ENCODE measurements at regions not wholly inside any gene's neighbourhood (a gene's known extent, or its start where the extent isn't known, plus 50 kb on each side); places are given as distances from the start of the nearest gene placed in this dataset.

- Histone ChIP-seq H3K36me3 (ENCODE audit: control insufficient read depth, insufficient read depth, low read length) (no peaks in the 10 kb centered on the region), H3K4me3 (replicated peaks; ENCODE audit: low read depth, low read length) (no peak overlapping the region), H3K27me3 (replicated peaks; ENCODE audit: control insufficient read depth, insufficient read depth, low read length) (no peaks in the 10 kb centered on the region)
- no peak for DNase-seq (ENCODE audit: extremely low read depth, insufficient read length)
- no peak for TF ChIP-seq CTCF (IDR thresholded peaks at IDR 0.05; ENCODE audit: insufficient read depth, low read length, poor library complexity, severe bottlenecking)
Measured at GRCh38 chr4:58111818-58112217, 1001.6 kb upstream of the IGFBP7 start.

GRCh38 chr4:58093352-58093751, 983.2 kb upstream of the IGFBP7 start:
- TF ChIP-seq CTCF (IDR thresholded peaks at IDR 0.05; ENCODE audit: insufficient read depth, low read length, poor library complexity, severe bottlenecking) = no peak
- no peaks in the 10 kb centered on the region for H3K27me3 ChIP-seq (replicated peaks; ENCODE audit: control insufficient read depth, insufficient read depth, low read length)
- H3K36me3 ChIP-seq (ENCODE audit: control insufficient read depth, insufficient read depth, low read length) = no peaks in the 10 kb centered on the region
- no peak overlapping the region for H3K4me3 ChIP-seq (replicated peaks; ENCODE audit: low read depth, low read length)
- DNase-seq (ENCODE audit: extremely low read depth, insufficient read length) = no peak

- no peak overlapping the region for H3K4me3 ChIP-seq (replicated peaks; ENCODE audit: low read depth, low read length)
- H3K36me3 ChIP-seq (ENCODE audit: control insufficient read depth, insufficient read depth, low read length) = no peaks in the 10 kb centered on the region
- TF ChIP-seq CTCF (IDR thresholded peaks at IDR 0.05; ENCODE audit: insufficient read depth, low read length, poor library complexity, severe bottlenecking) = no peak
- H3K27me3 ChIP-seq (replicated peaks; ENCODE audit: control insufficient read depth, insufficient read depth, low read length) = no peaks in the 10 kb centered on the region
- no peak for DNase-seq (ENCODE audit: extremely low read depth, insufficient read length)
Measured at GRCh38 chr4:58090539-58090938, 980.4 kb upstream of the IGFBP7 start.

GRCh38 chr4:58081356-58081755, 971.2 kb upstream of the IGFBP7 start:
- DNase-seq (ENCODE audit: extremely low read depth, insufficient read length) = no peak
- no peaks in the 10 kb centered on the region for H3K27me3 ChIP-seq (replicated peaks; ENCODE audit: control insufficient read depth, insufficient read depth, low read length)
- no peak overlapping the region for H3K4me3 ChIP-seq (replicated peaks; ENCODE audit: low read depth, low read length)
- TF ChIP-seq CTCF (IDR thresholded peaks at IDR 0.05; ENCODE audit: insufficient read depth, low read length, poor library complexity, severe bottlenecking) = no peak
- no peaks in the 10 kb centered on the region for H3K36me3 ChIP-seq (ENCODE audit: control insufficient read depth, insufficient read depth, low read length)

GRCh38 chr4:58075724-58076123, 965.5 kb upstream of the IGFBP7 start:
- DNase-seq (ENCODE audit: extremely low read depth, insufficient read length) = no peak
- H3K36me3 ChIP-seq (ENCODE audit: control insufficient read depth, insufficient read depth, low read length) = no peaks in the 10 kb centered on the region
- no peak for TF ChIP-seq CTCF (IDR thresholded peaks at IDR 0.05; ENCODE audit: insufficient read depth, low read length, poor library complexity, severe bottlenecking)
- H3K27me3 ChIP-seq (replicated peaks; ENCODE audit: control insufficient read depth, insufficient read depth, low read length) = no peaks in the 10 kb centered on the region
- H3K4me3 ChIP-seq (replicated peaks; ENCODE audit: low read depth, low read length) = no peak overlapping the region

DNA sequence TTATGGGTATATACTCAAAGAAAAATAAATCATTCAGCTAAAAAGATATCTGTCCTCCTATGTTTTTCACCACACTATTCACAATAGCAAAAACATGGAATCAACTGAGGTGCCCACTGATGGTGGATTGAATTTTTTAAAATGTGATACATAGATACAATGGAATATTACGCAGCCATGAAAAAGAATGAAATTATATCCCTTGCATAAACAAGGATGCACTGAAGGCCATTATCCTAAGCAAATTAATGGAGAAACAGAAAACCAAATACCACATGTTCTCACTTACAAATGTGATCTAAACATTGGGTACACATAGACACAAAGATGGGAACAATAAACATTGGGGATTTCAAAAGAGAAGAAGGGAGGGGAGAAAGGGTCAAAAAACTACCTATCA, 964.2 kb upstream of the IGFBP7 start:
- Histone ChIP-seq H3K36me3 (ENCODE audit: control insufficient read depth, insufficient read depth, low read length) (no peaks in the 10 kb centered on the region), H3K4me3 (replicated peaks; ENCODE audit: low read depth, low read length) (no peak overlapping the region), H3K27me3 (replicated peaks; ENCODE audit: control insufficient read depth, insufficient read depth, low read length) (no peaks in the 10 kb centered on the region)
- DNase-seq (ENCODE audit: extremely low read depth, insufficient read length) = no peak
- no peak for TF ChIP-seq CTCF (IDR thresholded peaks at IDR 0.05; ENCODE audit: insufficient read depth, low read length, poor library complexity, severe bottlenecking)

Data from GM06990 (cell line).